Kidney tubule cell (primary cell): ENCODE measurements at regions not wholly inside any gene's neighbourhood (a gene's known extent, or its start where the extent isn't known, plus 50 kb on each side); places are given as distances from the start of the nearest gene placed in this dataset.

Experiments used
- DNase-seq: peaks from one replicate; pipeline ENCODE4 v3.0.0-alpha.2; 2018; ENCODE audit warnings: low spot score

- no peak for DNase-seq
Measured at GRCh38 chr2:238985041-238985729, 137.3 kb downstream of the TWIST2 start.

DNA sequence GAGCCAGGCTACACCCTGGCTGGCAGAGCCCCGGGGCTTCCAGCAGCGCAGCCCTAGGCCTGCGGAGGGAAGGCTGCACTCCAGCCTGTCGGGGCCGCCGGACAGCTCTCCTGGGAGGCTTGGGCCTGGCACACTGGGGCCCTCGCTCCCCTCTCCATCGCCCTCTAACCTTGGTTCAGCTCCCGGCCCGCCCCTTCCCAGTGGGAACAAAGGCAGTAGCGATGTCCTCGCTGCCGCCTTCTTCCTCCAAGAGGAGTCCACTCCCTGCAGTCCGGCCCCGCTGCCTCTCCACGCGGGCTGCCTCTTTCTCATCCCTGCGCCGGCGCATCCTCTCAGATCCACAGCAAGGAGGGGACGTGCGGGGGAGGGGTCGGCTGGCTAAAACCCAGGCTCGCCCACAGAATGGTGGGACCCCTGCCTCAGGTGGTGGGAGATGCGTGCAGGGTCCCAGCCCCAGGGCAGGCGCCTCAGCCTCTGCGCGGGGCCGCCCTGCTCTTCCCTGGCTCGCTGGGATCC lies 138.1 kb downstream of the TWIST2 start:
- DNase-seq = no peak

GRCh38 chr2:238986491-238987351 lies 138.8 kb downstream of the TWIST2 start:
- DNase-seq = no peak

DNA sequence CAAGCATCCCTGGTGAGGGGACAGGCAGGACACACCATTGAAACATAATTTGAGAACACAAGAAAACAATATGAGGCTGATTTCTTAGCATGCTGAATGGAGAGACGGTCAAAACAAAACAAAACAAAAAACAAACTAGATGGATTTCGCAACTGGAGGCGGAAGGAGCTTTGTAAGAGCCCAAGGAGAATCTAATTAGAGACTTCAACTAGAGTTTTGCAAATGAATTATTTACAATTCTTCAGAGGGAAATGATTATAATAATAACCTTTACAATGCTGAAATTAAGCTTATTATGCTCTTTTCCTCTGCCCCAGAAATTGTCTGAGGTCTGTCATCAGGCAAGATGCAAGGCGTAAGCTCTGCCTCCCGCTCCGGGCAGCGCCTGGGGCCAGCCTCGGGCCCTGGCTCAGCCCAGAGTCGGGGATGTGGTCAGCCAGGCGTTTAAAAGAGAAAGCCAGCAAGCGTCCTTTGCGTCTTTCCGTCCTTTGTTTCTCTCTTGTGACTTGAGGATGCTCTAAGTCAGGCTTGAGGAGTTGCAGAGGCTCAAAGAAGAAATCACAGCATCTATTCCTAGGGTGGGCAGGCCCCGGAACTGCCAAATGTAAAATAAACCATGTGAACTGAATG lies 139.6 kb downstream of the TWIST2 start:
- no peak for DNase-seq

- DNase-seq = no peak
Measured at GRCh38 chr2:238988105-238988504, 140.2 kb downstream of the TWIST2 start.

- no peak for DNase-seq
Measured at GRCh38 chr2:238988752-238989151, 140.9 kb downstream of the TWIST2 start.

DNA sequence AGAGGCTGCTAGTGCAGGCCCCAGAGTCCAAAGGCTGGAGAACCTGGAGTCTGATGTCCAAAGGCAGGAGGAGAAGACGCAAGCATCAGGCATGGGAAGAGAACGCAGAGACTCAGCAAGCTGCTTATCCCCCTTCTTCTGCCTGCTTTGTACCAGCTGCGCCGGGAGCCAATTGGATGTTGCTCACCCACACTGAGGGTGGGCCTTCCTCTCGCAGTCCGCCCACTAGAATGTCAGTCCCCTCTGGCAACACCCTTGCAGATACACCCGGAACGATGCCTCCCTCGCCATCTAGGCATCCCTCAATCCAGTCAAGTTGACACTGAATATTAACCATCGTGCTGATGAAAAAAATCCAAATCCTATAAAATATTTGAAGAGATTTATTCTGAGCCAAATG lies 141.6 kb downstream of the TWIST2 start:
- DNase-seq = no peak

DNA sequence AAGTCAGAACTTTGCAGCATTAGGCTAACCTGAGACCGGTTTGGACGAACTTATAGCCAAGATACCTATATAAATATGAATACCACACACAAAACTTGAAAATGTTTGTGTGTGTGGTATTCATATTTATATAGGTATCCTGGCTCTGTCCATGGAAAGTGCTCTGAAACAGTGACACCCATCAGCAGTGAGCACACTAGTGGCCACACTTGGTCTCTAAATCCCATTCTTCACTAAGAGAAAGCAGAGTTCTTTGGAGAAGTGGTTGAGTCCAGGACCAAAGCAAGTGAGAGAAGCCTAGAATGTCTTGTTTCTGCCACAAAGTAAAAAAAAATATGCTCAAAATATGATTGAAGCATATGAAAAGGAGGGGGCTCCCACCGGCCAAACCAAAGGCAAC lies 146.5 kb downstream of the TWIST2 start:
- DNase-seq = no peak

DNA sequence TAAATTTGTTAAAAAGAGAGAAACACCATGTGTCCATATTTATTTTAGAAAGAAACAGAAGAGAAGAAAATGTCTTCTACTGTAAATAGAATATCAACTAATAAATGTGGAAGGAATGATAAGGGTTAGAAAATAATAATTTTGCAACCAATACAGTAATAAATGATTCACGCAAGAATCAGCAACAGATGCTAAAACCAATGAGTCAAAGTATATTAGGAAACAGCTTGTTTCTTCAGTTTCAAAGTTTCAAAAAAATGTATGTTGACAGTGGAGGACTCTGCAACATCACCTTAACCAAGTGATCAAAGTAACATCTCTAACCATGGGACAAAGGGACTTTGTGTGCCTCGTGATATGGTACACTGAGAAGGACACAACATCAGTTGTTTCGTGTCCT lies 147.0 kb downstream of the TWIST2 start:
- no peak for DNase-seq

- DNase-seq = no peak
Measured at GRCh38 chr2:238995634-238996033, 147.7 kb downstream of the TWIST2 start.

DNA sequence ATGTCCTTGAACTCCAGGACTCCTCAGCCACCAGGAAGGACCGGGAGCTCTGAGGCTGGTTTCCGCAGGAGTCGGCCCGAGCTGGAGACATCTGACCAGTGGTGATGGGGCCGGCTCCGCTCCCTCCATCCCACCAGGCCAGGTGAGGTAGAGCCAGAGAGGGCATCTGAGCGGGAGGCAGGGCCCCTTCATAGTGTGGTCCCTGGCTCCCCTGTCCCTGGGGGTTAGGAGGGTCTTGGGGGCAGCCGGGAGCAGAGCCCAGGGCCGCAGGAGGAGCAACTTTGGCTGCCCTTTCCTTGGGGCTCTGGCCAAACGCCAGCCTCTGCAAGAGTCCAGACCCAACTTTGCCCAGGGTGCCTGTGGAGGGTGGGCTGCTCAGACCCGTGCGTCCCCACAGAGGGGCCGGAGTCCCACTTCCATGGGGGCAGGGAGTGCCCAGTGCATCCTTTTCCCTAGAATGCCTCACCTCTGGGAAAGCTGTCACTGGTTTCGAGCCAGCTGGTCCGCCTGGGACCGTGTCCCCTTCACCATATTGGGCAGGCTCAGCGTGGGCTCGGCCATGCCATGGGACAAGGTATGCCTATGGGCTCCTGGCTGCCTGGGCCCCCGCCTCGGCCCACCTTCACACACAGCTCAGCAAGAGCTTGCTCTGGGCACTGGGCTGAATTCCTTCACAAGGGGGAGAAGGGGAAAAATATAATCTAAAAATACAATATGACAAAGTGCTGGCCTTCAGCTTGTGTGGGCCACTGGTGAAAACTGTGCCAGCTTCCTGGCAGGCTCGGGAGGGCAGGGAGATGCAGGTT lies 148.6 kb downstream of the TWIST2 start:
- no peak for DNase-seq

GRCh38 chr2:238997137-238997390 lies 149.2 kb downstream of the TWIST2 start:
- DNase-seq = no peak

- no peak for DNase-seq
Measured at GRCh38 chr2:238997684-238998083, 149.8 kb downstream of the TWIST2 start.
